BJ (cell line): ENCODE measurements at regions not wholly inside any gene's neighbourhood (a gene's known extent, or its start where the extent isn't known, plus 50 kb on each side); places are given as distances from the start of the nearest gene placed in this dataset.

Experiments
- CTCF ChIA-PET: fragments of 350-600 bp; formaldehyde crosslinking; extraction: SDS; loops from one replicate; lab custom pipeline; 2021; ENCODE audit warnings: antibody characterized with exemption, inconsistent platforms; lab: Yijun Ruan, JAX
- POLR2A ChIA-PET: fragments of 300-600 bp; sonication (Branson Sonifier 250); formaldehyde crosslinking; extraction: SDS; loops from one replicate; lab custom pipeline; 2021; ENCODE audit warnings: antibody characterized with exemption; lab: Charles Lee
- DNase-seq: peaks from one replicate; pipeline ENCODE4 v3.0.0-alpha.2; 2011; ENCODE audit warnings: low read depth
- H3K27me3 ChIP-seq: 2 replicates; pipeline ENCODE4 v1.6.0; 2011; ENCODE audit warnings: low read length; ENCODE audit not compliant: control insufficient read depth, insufficient read depth
- H3K36me3 ChIP-seq: 2 replicates; pipeline ENCODE4 v1.5.1; 2011; ENCODE audit warnings: low read length; ENCODE audit not compliant: control insufficient read depth, insufficient read depth
- H3K4me3 ChIP-seq: 2 replicates; pipeline ENCODE4 v1.5.1; 2011; ENCODE audit warnings: low read depth, mild to moderate bottlenecking, control low read depth, low read length
- CTCF ChIP-seq: IDR thresholded peaks from 2 replicates; pipeline ENCODE4 v1.5.1; 2011; ENCODE audit warnings: low read depth, mild to moderate bottlenecking, control low read depth, inconsistent platforms, low read length, moderate library complexity; ENCODE audit not compliant: insufficient read depth

GRCh38 chr15:94611656-94612055, 380.3 kb downstream of the MCTP2 start:
- CTCF ChIA-PET: no interaction called here
- Histone ChIP-seq H3K4me3 (no peak overlapping the region), H3K27me3 (no peaks in the 10 kb centered on the region), H3K36me3 (no peaks in the 10 kb centered on the region)
- POLR2A ChIA-PET: no interaction called here
- no peak for DNase-seq
- no peak for TF ChIP-seq CTCF

- CTCF ChIA-PET: no interaction called here
- POLR2A ChIA-PET: no interaction called here
- no peak for TF ChIP-seq CTCF
- Histone ChIP-seq H3K27me3 (no peaks in the 10 kb centered on the region), H3K36me3 (no peaks in the 10 kb centered on the region), H3K4me3 (no peak overlapping the region)
- no peak for DNase-seq
Observed at GRCh38 chr15:94615688-94616087, 384.3 kb downstream of the MCTP2 start.

GRCh38 chr15:94620632-94621031, 389.3 kb downstream of the MCTP2 start:
- CTCF ChIA-PET: no interaction called here
- POLR2A ChIA-PET: no interaction called here
- TF ChIP-seq CTCF: no peak
- no peaks in the 10 kb centered on the region for H3K36me3 ChIP-seq
- no peak overlapping the region for H3K4me3 ChIP-seq
- H3K27me3 ChIP-seq: no peaks in the 10 kb centered on the region
- DNase-seq: no peak

GRCh38 chr15:94621736-94622135, 390.4 kb downstream of the MCTP2 start:
- H3K27me3 ChIP-seq: no peaks in the 10 kb centered on the region
- DNase-seq: no peak
- H3K4me3 ChIP-seq: no peak overlapping the region
- no peaks in the 10 kb centered on the region for H3K36me3 ChIP-seq
- POLR2A ChIA-PET: no interaction called here
- no peak for TF ChIP-seq CTCF
- CTCF ChIA-PET: no interaction called here

- Histone ChIP-seq H3K4me3 (no peak overlapping the region), H3K36me3 (no peaks in the 10 kb centered on the region), H3K27me3 (no peaks in the 10 kb centered on the region)
- no peak for DNase-seq
- CTCF ChIA-PET: no interaction called here
- no peak for TF ChIP-seq CTCF
- POLR2A ChIA-PET: no interaction called here
Observed at GRCh38 chr15:94626949-94627348, 395.6 kb downstream of the MCTP2 start.
